D341Med (cell line): ENCODE measurements at regions not wholly inside any gene's neighbourhood (a gene's known extent, or its start where the extent isn't known, plus 50 kb on each side); places are given as distances from the start of the nearest gene placed in this dataset.
"Not testable (repeated sequence)": the region's sequence is repeated elsewhere in the genome, so short reads cannot be mapped to it uniquely, and the experiment has no call there.

Experiments
- DNase-seq: peaks from one replicate; pipeline ENCODE4 v3.0.0; 2012; ENCODE audit warnings: low spot score

- no peak for DNase-seq
These were observed 623.3 kb upstream of the LRRTM4 start for GRCh38 chr2:78145395-78145996.

GRCh38 chr2:78145997-78146722 is 624.0 kb upstream of the LRRTM4 start:
- DNase-seq: no peak

- DNase-seq: no peak
These were observed 625.3 kb upstream of the LRRTM4 start for GRCh38 chr2:78147466-78147865.

DNA sequence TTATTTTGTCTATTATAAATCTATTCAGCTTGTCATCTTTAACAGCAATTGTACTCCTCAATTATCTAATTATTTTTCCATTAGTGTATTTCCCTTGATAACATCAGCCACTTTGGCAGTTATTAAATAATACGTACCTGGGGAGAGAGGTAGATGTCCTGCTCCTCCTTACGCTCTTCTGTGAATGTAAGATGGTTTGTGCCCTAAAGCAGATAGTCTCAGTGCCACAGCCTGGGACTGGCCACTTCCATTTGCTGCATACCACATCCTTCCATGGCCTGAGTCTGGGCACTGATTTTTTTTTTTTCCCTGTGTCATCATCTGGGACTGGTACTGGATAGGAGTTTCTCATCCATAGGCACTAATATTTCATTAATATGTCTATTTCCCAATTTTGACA is 632.4 kb upstream of the LRRTM4 start:
- DNase-seq: no peak

DNA sequence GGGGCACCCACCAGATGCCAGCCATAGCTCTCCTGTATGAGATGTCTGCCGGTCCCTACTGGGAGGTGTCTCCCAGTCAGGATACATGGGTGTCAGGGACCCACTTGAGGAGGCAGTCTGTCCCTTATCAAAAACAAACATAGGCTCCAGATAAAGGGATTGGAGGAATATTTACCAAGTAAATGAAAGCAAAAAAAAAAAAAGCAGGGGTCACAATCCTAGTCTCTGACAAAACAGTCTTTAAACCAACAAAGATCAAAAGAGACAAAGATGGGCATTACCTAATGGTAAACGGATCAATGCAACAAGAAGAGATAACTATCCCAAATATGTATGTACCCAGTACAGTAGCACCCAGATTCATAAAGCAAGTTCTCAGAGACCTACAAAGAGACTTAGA is 640.0 kb upstream of the LRRTM4 start:
- DNase-seq: no peak

GRCh38 chr2:78172157-78172556 is 650.0 kb upstream of the LRRTM4 start:
- not testable (repeated sequence) for DNase-seq

DNA sequence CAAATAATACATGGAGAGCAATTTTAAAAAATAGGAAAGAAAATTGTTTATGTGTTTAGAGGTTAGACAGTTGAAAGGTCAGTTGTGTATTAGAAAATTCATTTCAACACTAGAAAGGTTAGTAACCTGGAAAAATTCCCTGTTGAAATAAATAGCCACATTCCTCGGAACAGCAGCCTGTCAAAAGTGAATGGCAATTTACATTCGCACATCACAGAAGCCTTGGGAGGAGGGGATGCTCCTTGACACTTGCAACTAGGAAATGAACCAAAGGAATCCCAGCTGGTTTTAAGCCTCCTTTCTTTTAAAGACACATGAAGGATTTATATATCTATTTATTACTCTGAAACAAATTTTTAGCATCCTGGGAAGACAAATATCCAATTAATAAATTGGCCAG is 653.5 kb upstream of the LRRTM4 start:
- DNase-seq: no peak

DNA sequence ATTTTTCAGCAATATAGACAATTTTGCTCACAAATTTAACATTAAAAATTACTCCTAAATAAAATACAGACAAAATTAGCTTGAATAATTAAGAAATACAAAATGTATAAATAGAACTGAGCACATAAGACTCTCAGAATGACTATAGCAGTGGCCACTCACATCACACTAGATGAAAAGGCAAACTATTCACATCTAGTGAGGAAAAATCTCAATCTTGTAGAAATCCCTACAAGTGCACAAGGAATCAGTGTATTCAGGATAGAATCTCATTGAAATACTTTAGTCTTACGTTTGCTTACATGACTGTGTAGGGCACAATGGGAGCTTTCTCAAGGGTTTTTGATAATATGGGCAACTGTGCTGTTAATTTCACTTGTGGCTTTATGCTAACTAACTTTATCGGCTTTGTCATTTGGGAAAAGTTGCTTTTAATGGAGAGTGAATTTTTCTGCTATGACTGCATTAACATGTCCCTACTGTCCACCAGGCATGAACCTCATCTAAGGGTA is 678.9 kb upstream of the LRRTM4 start:
- DNase-seq: no peak

- DNase-seq: no peak
These were observed 680.2 kb upstream of the LRRTM4 start for GRCh38 chr2:78202366-78202765.

GRCh38 chr2:78202986-78203670 is 681.0 kb upstream of the LRRTM4 start:
- no peak for DNase-seq

- no peak for DNase-seq
These were observed 695.9 kb upstream of the LRRTM4 start for GRCh38 chr2:78218066-78218465.

- DNase-seq: no peak
These were observed 715.5 kb upstream of the LRRTM4 start for GRCh38 chr2:78237704-78238103.

GRCh38 chr2:78245394-78246135 is 723.4 kb upstream of the LRRTM4 start:
- no peak for DNase-seq

DNA sequence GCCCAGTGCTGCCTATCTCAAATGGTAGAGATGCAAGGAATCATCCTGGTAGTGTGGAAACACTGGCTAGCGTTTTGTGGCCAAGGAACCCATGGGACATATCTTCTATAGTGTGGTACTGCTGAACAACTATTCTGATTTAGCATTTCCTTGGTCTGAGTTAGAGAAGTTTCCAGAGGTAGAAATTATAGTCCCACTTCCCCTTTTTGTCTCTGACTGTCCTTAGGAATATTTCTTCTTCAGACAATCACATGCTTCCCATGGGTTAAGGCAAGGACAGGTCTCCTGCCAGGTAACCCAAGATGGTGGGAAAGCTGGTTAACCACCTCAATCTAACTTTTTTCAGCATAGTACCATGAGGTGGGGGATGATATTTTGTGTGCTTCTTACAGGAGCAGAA is 729.5 kb upstream of the LRRTM4 start:
- no peak for DNase-seq

- no peak for DNase-seq
These were observed 738.7 kb upstream of the LRRTM4 start for GRCh38 chr2:78260861-78261260.

DNA sequence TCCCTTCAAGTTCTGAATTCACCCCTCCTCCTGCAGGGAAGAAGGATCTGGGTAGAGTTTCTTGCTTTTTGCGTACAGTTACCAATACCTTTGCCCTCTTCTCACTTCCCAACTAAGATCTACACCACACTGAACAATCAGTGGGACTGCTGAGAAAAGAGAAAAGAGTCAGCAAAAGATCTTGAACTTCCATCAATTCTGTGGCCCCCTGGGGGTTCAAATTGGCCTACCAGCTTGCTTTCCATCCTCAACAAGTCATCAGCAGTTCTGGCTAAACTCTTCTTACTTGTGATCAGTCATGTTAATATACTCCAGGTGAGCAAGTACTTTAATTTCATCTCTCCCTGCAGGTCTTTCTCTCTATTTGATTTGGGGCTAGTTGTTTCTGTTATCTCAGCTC is 739.3 kb upstream of the LRRTM4 start:
- DNase-seq: no peak

DNA sequence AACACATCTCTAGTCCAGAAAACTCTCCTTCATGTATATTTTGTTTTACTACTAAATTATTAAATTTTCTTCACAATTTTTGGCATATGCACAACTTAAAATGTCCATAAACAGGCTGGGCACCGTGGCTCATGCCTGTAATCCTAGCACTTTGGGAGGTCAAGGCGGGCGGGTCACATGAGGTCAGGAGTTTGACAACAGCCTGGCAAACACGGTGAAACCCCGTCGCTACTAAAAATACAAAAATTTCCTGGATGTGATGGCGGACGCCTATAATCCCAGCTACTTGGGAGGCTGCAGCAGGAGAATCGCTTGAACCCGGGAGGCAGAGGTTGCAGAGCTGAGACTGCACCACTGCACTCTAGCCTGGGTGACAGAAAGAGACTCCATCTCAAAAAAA is 739.9 kb upstream of the LRRTM4 start:
- not testable (repeated sequence) for DNase-seq

GRCh38 chr2:78262713-78263375 is 740.7 kb upstream of the LRRTM4 start:
- DNase-seq: no peak

- DNase-seq: no peak
These were observed 741.4 kb upstream of the LRRTM4 start for GRCh38 chr2:78263571-78263970.

DNA sequence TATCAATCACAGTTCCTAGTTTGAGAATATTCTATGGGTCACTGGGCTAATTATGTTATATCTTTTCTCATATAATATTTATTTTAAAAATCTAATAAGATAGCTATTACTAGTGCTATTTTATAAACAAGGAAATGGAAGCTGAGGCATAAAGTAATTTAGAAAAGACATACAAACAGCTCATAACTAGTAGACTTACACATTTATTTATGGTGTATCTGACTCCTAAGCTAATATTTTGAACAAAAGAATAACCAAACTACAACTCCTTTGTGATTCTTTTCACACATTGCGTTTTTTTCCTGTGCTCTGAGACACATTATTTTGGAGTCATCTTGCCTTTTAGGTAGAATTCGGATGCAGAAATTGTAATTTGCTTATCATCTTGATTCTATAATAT is 742.0 kb upstream of the LRRTM4 start:
- no peak for DNase-seq

- DNase-seq: no peak
These were observed 744.3 kb upstream of the REG3G start for GRCh38 chr2:78281164-78281563.
